ENCODE measurements at regions not wholly inside any gene's neighbourhood (a gene's known extent, or its start where the extent isn't known, plus 50 kb on each side); places are given as distances from the start of the nearest gene placed in this dataset.

DNA sequence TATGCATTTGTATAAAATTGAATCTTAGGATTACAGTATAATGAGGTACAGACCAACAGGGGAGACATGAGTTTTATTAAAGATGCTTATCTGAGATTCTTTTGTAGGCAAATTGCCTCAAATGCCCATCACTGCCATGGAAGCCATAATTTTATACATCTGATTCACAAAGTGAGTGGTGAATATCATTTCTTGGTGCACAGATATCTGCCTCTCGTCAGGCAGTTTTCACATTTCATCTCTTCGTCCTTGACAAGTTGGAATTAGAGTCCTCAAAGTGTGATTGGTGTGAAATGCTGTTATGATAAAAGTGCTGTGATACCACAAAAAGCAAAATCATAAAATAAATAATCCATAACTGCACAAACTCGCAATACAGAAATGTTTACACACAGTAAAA, 1602.8 kb upstream of the DDX18 start:
- TF ChIP-seq POLR2AphosphoS5 (IDR thresholded peaks at IDR 0.05) = no peak
- TF ChIP-seq POLR2A (IDR thresholded peaks at IDR 0.05) = no peak
- TF ChIP-seq, protein P1, sequence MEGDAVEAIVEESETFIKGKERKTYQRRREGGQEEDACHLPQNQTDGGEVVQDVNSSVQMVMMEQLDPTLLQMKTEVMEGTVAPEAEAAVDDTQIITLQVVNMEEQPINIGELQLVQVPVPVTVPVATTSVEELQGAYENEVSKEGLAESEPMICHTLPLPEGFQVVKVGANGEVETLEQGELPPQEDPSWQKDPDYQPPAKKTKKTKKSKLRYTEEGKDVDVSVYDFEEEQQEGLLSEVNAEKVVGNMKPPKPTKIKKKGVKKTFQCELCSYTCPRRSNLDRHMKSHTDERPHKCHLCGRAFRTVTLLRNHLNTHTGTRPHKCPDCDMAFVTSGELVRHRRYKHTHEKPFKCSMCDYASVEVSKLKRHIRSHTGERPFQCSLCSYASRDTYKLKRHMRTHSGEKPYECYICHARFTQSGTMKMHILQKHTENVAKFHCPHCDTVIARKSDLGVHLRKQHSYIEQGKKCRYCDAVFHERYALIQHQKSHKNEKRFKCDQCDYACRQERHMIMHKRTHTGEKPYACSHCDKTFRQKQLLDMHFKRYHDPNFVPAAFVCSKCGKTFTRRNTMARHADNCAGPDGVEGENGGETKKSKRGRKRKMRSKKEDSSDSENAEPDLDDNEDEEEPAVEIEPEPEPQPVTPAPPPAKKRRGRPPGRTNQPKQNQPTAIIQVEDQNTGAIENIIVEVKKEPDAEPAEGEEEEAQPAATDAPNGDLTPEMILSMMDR (IDR thresholded peaks at IDR 0.05) = no peak
- Histone ChIP-seq H3K4me3 (no peak overlapping the region), H3K27ac (no peak overlapping the region), H3K27me3 (no peaks in the 10 kb centered on the region), H3K9me3 (no peaks in the 10 kb centered on the region), H3K36me3 (no peaks in the 10 kb centered on the region), H3K4me1 (no peaks in the 10 kb centered on the region)
- DNase-seq (ENCODE audit: low spot score in 2 of 2) = no peak
- intact Hi-C loops (cut with DNase I; ENCODE audit: low total_unique reads) = no loop called here

DNA sequence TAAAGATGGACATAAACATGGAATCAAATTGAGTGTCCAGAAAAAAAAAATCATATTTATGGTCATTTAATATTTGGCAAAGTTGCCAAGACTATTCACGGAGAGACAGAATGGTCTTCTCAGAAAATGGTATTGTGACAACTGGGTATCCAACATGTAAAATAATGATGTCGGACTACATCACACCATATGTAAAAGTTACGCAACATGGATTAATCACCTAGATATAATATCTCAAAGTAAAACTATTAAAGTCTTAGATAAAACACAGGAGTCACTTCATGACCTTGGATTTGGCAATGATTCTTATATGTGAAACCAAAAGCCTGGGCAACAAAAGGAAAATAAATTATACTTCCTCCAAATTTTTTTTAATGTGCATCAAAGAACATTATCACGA, 1591.7 kb upstream of the DDX18 start:
- no peak overlapping the region for H3K27ac ChIP-seq
- intact Hi-C loops (cut with DNase I; ENCODE audit: low total_unique reads) = no loop called here

DNA sequence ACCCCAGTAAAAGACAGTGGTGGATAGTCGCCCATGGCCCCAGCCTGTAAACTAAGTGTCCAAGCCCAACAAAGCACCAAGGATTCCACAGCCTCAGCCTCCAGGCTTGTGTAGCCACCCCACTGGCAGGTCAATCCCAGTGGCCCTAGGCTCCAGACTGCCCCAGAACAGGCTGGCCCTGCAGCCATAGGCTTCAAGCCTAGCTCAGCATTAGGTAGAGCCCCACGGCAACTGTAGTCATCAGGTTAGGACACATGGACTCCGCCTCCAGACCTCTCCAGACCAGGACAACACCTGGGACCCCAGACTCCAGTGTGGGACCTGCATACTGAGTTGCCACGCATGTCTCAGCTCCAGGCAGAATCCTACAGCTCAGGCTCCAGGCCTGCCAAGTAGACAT, 1590.6 kb upstream of the DDX18 start:
- Histone ChIP-seq H3K27ac (no peak overlapping the region), H3K27me3 (no peaks in the 10 kb centered on the region), H3K36me3 (no peaks in the 10 kb centered on the region), H3K4me3 (no peak overlapping the region), H3K9me3 (no peaks in the 10 kb centered on the region), H3K4me1 (no peaks in the 10 kb centered on the region)
- DNase-seq (ENCODE audit: low spot score in 2 of 2) = no peak
- intact Hi-C loops (cut with DNase I; ENCODE audit: low total_unique reads) = no loop called here
- TF ChIP-seq POLR2A (IDR thresholded peaks at IDR 0.05) (no peak), POLR2AphosphoS5 (IDR thresholded peaks at IDR 0.05) (no peak)
- TF ChIP-seq, protein P1 (IDR thresholded peaks at IDR 0.05) = no peak

More for the DNA sequence above, 1591.7 kb upstream of the DDX18 start:
- Histone ChIP-seq H3K4me1 (no peaks in the 10 kb centered on the region), H3K36me3 (no peaks in the 10 kb centered on the region), H3K4me3 (no peak overlapping the region), H3K27me3 (no peaks in the 10 kb centered on the region), H3K9me3 (no peaks in the 10 kb centered on the region)
- TF ChIP-seq, protein P1 (IDR thresholded peaks at IDR 0.05) = no peak
- TF ChIP-seq POLR2AphosphoS5 (IDR thresholded peaks at IDR 0.05) (no peak), POLR2A (IDR thresholded peaks at IDR 0.05) (no peak)
- no peak for DNase-seq (ENCODE audit: low spot score in 2 of 2)

DNA sequence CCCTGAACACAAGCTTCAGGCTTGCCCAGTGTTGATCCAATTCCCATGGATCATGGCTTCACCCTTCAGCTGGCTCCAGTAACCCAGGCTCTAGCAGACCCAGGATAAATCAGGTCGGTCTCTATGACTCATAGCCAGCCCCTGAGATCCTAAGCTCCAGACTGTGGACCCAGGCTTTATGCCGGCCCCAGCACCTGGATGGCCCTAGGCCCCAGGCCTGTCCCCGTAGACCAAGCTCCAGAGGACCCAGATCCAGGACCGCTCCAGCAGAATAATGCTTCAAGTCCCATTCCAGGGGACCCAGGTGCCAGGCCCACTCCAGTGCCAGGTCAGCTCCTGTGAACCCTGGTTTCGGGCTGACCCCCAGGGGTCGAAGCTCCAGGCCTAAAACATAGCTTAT, 1589.9 kb upstream of the DDX18 start:
- TF ChIP-seq POLR2A (IDR thresholded peaks at IDR 0.05) (no peak), POLR2AphosphoS5 (IDR thresholded peaks at IDR 0.05) (no peak)
- TF ChIP-seq, protein P1 (IDR thresholded peaks at IDR 0.05) = no peak
- Histone ChIP-seq H3K36me3 (no peaks in the 10 kb centered on the region), H3K9me3 (no peaks in the 10 kb centered on the region), H3K27me3 (no peaks in the 10 kb centered on the region), H3K4me3 (no peak overlapping the region), H3K4me1 (no peaks in the 10 kb centered on the region), H3K27ac (no peak overlapping the region)
- intact Hi-C loops (cut with DNase I; ENCODE audit: low total_unique reads) = no loop called here
- no peak for DNase-seq (ENCODE audit: low spot score in 2 of 2)

DNA sequence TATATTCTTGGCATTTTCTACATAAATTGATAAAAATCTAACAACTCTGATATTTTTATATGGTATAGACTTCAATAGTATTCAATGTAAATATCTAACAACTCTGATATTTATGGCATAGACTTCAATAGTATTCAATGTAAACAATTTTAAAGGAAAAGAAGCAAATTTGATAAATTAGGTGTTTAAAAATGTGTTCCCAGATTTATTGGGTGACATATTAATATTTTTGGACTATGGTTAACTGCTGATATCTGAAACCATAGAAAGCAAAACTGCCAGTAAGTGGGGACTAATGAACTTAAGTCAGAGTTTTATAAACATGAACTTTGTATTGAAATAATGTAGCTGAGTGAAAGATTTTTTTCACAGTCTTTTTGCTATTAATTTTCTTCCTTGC, 1576.0 kb upstream of the DDX18 start:
- no peaks in the 10 kb centered on the region for H3K36me3 ChIP-seq
- no peaks in the 10 kb centered on the region for H3K27me3 ChIP-seq
- TF ChIP-seq, protein P1 (IDR thresholded peaks at IDR 0.05) = no peak
- no peak for TF ChIP-seq POLR2AphosphoS5 (IDR thresholded peaks at IDR 0.05)
- no peak for TF ChIP-seq POLR2A (IDR thresholded peaks at IDR 0.05)
- no peak overlapping the region for H3K4me3 ChIP-seq
- DNase-seq (ENCODE audit: low spot score in 2 of 2) = no peak
- H3K9me3 ChIP-seq = no peaks in the 10 kb centered on the region
- no peaks in the 10 kb centered on the region for H3K4me1 ChIP-seq
- intact Hi-C loops (cut with DNase I; ENCODE audit: low total_unique reads) = no loop called here
- no peak overlapping the region for H3K27ac ChIP-seq

All from breast epithelium (tissue), 4 donors.